ENCODE measurements at regions not wholly inside any gene's neighbourhood (a gene's known extent, or its start where the extent isn't known, plus 50 kb on each side); places are given as distances from the start of the nearest gene placed in this dataset.

DNA sequence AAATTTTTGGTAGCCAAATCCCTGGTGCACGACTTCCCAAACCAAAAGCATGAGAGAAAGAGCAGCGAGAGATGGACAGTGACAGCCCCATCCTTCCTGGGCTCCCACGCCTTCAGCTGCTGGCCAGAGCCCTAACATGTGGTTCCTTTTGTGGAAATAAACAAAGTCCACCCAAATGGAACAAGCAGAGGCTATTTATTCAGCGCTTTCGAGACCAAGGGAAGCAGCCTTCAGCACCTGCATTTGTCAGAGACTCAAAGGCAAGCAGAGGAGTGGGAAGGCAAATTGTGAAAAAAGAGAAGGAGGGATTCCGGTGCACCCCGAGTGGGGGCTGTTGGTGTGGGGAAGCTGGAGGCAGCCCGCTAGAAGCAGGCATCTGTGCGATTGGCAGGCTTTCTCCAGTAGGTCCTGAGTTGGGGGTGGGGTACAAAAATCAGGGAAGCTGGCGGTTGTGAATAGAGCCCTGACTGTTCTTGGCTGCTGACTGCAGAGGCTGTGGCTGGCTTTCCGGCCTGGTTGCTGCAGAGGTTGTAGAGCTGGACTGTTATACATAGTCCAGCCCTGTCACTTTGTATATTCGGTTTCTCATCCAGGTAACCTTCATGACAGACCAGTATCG lies 427.2 kb downstream of the OCA2 start:
- DNase-seq (ENCODE audit: low read depth): no peak

DNA sequence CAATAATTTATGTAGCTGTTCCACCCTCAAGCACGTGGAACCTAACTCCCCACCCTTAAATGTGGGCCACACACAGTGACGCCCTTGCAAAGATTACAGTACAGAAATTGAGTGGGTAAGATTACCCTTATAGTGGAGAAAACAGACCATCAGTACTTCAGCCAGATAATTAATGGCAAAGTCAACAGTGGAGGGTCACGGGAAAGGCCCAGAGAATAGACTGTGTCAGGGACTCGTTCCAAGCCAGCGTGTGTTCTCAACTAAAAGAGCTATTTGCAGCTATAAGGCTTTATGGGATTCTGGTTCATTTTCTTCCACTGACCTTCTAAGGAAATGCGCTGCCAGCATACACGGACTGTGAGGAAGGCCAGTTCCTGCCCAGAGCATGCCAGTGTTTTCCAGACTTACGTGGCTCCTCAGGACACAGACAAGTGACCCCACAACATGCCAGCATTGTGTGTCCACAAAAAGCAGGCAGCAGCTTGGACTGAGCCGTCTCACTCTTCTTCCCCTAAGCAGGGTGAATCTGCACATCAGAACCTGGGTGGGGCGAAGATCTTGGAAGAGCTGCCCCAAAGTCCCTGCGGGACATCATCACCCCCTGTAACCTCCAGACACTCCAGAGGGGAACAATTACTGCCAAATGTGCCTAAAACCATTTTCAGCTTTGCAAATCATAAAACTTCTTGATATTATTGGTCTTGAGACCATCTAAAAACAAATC lies 428.5 kb downstream of the OCA2 start:
- no peak for DNase-seq (ENCODE audit: low read depth)

DNA sequence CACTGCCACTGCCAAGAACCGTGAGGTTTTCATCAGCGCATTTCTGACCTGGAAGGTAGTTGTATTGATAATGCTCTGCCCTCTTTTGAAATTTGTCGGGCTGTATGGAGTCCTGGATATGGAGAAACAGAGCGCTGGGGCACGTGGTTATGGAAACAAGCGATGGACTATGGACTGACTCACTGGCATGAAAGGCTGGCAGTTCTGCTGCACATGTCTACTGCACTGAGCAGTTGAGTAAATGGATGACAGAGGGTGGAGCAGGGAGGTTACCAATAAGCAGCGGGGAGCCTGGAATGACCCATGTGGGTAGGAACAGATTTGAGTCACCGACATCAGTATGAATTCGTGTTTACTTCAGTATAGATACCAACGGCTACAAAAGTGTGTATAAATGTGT lies 429.5 kb downstream of the OCA2 start:
- no peak for DNase-seq (ENCODE audit: low read depth)

DNA sequence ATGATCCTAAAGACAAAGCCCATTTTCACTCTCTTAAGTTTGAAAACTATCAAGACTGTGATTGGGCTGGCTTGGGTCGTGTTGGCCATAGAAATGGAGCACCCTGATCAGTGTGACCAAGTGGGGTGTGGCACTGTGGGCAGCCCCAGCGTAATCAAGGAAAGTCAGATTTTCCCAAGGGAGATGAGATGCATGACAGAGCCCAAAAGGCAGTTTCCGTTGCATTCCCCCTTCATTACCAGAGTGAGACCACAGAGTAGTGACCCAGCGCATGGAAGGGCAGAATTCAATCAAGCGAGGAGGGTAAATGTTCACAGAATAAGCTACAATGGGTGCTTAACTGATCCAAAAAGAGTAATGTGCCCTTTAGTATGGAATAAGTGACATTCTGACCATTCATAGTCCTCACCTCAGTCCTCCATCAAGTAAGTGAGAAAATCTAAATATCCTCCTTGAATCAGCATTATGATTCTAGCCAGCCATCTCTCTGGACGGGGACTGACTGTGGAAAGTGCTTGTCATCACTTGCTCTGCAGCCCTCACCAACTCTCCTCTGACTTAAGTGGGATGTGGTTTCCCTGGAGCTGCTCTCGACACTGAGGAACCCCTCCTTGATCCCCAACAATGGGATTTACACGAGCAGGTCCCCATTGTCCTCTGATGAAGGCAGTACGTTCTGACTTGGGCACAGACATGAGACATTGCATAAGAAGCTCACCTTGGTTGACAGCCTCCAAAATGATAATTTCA lies 430.5 kb downstream of the OCA2 start:
- DNase-seq (ENCODE audit: low read depth): no peak

DNA sequence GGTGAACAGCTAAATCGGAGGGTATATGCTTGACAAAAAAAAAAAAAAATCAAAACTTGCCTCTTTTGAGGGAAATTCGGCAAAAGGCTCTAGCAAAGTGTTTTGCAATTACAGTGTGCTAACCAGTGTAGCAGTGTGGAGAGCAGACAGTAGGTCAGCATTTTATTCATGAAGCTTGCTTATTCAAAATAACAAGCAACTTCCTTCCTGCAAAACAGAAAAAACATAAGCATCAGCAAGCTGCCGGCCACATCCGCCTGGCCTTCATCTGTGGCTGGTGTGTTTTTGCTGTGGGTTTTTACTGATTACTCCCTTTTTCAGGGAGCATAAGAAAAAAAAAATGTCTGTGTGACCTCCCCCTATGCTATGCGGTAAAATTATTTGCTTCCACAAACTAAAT lies 434.1 kb downstream of the OCA2 start:
- DNase-seq (ENCODE audit: low read depth): no peak

DNA sequence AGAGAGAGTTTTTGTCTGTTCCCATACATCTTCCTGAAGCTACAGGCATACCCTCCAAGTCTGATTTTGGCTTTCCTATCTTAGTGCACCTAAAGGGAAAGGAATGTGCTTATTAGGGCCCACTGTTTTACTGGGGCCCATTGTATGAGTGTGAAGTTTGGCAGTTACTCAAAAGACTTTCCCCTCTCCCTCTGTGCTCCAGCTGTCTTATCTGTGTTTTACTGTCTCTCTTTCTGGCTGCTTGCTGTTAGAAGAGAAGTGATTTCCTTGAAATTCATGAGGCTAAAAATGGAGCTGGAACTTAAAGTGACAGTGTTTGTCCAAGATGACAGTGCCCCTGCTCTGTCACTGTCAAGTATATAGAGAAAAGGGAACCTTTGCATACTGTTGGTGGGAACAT lies 436.2 kb downstream of the OCA2 start:
- no peak for DNase-seq (ENCODE audit: low read depth)

DNA sequence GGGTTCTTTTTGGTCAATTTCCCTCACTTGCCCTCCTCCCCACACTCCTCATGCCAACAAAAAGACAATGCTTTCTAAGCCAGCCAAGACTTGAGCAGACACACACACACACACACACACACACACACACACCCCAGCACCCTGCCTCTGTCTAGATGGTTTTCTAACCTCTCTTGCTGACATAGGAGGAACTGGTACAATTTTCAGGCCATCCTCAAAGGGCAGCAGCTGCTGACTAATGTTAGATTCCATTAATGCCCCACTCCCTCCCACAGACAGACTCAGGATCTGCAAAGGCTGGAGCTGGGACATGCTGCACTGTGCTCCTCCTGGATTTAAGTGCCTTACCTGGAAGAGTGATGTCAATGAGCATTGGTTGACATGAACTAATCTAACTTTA lies 438.4 kb downstream of the OCA2 start:
- no peak for DNase-seq (ENCODE audit: low read depth)

DNA sequence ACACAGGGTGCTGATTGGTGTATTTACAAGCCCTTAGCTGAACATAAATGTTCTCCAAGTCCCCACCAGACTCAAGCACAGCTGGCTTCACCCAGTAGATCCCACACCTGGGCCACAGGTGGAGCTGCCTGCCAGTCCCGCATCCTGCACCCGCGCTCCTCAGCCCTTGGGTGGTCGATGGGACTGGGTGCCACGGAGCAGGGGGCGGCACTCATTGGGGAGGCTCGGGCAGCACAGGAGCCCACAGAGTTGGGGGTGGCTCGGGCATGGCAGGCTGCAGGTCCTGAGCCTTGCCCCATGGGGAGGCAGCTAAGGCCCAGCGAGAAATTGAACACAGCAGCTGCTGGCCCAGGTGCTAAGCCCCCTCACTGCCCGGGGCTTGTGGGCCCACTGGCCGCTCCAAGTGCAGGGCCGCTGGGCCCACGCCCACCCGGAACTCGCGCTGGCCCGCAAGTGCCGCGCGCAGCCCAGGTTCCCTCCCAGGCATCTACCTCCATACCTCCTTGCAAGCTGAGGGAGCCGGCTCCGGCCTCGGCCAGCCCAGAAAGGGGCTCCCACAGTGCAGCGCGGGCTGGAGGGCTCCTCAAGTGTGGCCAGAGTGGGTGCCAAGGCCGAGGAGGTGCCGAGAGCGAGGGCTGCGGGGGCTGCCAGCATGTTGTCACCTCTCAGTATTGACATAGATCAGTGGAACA lies 442.7 kb downstream of the OCA2 start:
- DNase-seq (ENCODE audit: low read depth): no peak

DNA sequence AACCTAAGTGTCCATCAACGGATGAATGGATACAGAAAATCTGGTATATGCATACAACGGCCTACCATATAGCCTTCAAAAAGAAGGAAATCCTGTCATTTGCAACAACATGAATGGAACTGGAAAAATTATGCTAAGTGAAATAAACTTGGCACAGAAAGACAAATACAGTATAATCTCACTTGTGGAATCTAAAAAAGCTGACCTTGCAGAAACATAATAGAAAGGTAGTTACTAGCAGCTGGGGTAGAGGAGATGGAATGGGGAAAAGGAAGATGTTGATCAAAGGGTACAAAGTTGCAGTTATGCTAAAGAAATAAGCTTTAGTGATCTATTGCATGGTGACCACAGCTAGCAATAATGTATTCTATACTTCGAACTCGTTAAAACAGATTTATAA lies 444.1 kb downstream of the OCA2 start:
- no peak for DNase-seq (ENCODE audit: low read depth)

DNA sequence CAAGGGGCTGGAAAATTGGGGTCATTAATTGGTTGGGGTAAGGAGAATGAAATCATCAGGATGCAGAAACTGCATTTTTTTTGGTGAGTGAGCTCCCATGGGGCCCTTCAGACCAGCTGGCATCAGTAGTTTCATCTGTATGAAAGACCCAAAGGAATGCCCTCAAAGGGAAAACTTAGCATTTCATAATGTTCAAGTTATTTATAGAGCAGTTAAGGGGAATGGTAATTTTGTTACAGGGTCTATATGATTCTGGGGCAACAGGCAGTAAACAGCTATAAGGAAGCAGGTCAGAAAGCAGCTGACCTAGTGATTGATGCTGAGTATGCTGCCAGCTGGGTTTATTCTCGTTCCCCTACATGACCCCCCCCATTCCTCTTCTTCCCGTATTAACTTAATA lies 448.9 kb downstream of the OCA2 start:
- no peak for DNase-seq (ENCODE audit: low read depth)

DNA sequence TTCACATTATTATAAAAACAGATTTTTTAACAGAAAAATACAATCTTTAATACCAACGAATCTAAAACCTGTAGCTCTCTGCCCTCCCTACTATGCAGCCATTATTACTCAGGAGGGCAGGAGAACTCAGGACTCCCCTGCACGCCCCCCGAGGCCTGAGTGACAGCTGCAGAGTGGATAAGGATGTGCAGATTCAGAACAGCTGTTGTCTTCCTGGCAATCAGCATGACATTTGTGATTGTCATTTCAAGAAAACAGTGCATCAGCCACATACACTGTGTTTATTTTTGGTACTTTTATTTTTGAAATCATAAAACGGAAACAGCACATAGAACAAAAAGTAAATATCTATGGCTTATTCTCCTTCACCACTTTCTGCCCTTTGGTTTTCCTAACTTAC lies 450.8 kb downstream of the OCA2 start:
- DNase-seq (ENCODE audit: low read depth): no peak

DNA sequence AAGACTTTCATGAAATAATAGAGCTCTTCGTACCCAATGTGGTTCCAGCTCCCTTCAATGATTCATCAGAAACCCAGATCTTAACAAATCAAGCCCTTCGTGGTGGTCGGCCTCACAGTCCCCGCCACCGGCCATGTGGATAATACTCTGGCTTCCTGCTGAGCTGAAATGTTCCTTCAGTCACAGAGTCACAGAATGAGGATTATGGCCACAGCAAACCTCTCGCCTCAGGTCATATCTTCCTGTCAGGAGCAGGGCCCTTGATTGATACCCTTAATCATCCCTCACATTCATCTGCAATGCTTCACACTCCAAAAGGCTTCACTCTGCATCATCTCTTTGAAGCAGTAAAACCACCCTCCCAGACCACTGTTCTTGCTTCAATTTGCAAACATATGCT lies 452.6 kb downstream of the OCA2 start:
- DNase-seq (ENCODE audit: low read depth): no peak

DNA sequence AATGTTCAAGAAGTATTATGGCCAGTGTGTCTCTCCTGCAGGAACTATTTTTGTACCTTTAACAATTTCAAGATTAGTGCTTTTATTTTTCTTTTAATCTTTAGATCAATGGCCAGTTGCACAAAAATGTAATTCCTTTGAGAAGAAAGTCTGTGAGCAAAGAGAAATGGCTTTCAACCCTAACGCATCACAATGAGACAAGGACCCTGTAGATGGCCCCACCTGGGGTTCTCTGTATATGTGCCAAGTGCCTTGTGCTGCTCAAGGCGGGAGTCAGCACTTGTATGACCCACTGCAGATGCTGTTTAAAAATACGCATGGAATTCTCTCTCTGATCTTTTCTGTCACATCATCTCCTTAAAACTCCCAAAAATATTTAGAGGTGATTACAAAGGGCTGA lies 453.4 kb downstream of the OCA2 start:
- no peak for DNase-seq (ENCODE audit: low read depth)

DNA sequence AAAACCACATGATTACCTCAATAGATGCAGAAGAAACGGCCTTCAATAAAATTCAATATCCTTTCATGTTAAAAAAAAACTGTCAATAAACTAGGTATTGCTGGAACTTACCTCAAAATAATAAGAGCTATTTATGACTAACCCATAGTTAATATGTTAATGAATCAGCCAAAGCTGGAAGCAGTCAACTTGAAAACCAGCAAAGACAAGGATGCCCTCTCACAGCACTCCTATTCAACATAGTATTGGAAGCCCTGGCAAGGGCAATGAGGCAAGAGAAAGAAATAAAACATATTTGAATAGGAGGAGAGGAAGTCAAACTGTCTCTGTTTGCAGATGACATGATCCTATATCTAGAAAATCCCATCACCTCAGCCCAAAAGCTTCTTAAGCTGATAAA lies 456.1 kb downstream of the OCA2 start:
- DNase-seq (ENCODE audit: low read depth): no peak

DNA sequence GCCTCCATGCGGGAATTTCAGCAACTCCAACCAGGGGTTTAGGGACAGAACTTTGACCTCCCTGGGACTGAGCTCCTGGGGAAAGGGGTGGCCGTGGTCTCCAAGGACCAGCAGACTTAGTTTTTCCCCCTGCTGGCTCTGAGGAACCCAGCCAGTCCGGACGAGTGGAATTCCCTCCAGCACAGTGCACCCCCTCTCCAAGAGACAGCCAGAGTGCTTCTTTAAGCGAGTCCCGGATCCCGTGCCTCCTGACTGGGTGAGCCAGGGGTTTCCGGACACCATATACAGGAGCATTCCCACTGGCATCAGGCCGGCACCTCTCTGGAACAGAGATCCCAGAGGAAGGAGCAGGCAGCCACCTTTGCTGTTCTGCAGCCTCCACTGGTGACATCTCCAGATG lies 459.5 kb downstream of the OCA2 start:
- no peak for DNase-seq (ENCODE audit: low read depth)

DNA sequence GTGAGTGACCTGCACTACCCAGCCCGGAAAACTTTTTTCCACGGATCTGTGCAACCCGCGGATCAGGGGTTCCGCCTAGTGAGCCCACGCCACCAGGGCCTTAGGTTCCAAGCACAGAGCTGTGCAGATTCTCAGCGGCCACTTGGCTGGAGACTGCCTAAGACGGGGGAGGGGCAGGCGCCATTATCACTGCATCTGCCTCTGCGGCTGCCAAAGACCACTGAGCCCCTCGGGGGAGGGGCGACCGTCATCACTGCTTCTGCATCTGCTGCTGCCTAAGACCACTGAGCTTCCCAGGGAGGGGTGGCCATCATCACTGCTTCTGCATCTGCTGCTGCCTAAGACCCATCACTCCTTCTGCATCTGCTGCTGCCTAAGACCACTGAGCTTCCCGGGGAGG lies 460.2 kb downstream of the OCA2 start:
- DNase-seq (ENCODE audit: low read depth): no peak

DNA sequence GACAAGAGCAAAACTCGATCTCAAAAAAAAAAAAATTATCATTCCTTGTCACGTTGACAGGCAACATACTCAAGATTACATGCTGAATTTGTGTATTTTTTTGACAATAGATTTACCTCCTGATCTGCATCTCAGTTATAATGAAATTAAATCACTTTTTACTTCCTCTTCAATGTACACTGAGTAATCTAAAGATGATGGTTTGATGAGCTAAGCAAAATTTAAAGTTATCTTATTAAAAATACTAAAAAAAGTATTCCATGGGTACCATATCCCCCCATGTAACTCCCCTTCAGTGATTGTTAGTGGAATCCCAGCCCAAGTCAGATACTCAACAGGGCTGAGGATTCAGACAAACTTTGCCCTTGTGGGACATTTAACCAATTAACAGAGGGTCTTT lies 463.2 kb downstream of the OCA2 start:
- DNase-seq (ENCODE audit: low read depth): no peak

DNA sequence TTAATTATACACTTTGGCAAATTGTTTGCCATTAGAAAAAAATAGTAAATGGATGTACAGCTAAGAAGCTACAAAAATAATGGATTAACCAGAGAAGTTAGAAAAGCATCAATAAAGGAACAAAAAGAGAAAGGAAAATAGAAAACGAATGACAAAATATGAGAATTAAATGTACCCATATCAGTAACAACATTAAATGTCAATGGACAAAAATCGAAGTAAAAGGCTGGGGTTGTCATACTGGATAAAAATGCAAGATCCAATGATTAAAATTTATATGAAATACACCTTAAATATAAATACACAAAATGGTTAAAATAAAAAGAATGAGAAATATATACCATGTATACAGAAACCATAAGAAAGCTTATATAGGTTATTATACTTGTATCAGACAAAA lies 470.6 kb downstream of the OCA2 start:
- no peak for DNase-seq (ENCODE audit: low read depth)

DNA sequence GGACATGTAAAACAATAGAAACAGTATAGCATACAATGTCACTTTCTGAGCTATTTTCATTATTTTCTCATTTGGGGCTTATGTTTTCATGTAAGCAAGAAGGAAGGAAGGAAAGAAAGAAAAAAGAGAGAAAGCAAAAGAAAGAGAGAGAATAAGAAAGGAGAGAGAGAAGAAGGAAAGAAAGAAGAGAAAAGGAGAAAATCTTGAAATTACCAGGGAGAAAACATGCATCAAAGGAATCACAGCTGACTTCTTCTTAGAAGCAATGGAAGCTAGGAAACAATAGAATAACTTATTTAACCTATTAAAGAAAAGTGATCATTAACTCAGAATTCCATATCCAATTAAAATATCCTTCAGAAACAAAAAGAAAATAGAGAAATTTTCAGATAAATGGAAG lies 471.5 kb downstream of the OCA2 start:
- DNase-seq (ENCODE audit: low read depth): no peak

DNA sequence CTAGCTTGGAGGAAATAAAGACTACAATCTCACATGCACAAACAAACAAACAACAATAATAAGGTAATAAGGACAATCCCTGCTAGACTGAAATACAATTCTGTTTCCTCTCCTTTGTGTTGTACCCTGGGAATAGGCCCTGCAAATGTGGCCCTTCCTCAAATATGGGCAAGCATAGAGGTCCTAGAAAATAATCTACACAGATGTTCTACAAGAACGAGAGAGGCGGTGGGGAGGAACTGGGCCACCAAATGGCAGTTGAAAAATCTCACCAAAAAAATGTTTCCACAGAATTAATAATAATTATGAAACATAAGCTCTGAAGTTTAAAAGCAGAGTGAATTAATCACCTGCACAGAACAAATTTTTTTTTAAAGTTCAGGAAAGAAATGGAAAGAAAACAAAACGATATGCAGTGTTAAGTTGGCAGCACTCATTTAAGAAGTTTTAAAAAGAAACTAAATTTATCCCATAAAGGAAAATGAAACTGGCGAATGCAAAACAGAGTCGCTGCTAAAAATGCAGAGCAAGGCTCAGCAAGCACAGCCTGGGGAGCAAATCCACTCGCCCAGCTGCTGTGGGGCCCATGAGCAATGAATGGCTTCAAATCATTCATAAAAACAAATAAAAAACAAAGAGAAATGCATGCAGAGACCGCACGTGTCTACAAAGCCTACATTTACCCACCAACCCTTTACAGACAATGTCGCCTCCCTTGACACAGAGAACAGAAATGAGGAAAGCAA lies 475.4 kb downstream of the OCA2 start:
- DNase-seq (ENCODE audit: low read depth): no peak

DNA sequence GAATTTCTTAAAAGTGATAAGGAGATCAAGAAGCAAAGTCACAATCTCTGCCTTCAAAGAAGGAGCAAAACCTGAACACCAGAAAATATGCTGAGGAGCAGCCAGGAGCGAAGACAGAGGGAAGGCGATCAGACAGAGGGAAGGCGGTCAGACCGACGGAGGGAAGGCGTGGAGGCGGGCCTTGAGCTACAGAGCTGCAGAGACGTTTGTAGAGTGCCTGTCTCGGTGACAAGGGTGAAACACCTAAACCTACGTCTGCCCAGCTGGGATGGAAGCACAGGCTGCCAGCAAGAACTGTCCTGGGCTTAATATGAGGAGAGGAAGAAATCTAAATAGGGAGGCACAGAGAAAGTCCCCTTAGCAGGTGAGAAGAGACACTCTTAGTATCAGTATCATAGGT lies 476.0 kb downstream of the OCA2 start:
- no peak for DNase-seq (ENCODE audit: low read depth)

DNA sequence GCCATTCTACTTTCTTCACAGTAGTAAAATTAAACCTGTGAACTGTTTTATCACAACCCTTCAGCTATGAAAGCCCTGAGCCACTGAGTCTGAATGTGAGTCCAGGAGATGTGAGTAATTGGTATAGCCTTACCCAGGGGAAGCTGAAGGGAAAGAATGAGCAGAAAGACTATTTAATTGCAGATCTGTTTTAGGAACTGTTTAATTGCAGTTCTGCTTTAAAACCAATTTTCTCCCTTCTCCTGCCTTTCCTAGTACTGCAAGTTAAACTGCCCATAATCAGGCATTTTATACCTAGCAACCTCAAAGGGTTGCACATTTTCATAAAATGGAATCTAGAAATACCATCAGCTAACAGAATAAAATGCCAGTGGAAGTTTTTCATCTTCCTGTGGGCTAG lies 476.7 kb downstream of the OCA2 start:
- DNase-seq (ENCODE audit: low read depth): no peak
